Stimulated activated effector memory CD8-positive, alpha-beta T cell treated with anti-CD3 and anti-CD28 coated beads, Interleukin-12 subunit alpha, Interleukin-12 subunit beta, amount 100 ng/mL, for 72 hours (primary cell): ENCODE measurements at regions not wholly inside any gene's neighbourhood (a gene's known extent, or its start where the extent isn't known, plus 50 kb on each side); places are given as distances from the start of the nearest gene placed in this dataset.
"Not testable (repeated sequence)": the region's sequence is repeated elsewhere in the genome, so short reads cannot be mapped to it uniquely, and the experiment has no call there.

Experiments used
- ATAC-seq: fragments of 150-1000 bp; cut with Tn5 transposase; 2 replicates; pipeline ENCODE4 v1.10.0; 2021
- DNase-seq, 2 donors: peaks; one replicate each; pipeline ENCODE4 v3.0.0; 2021 to 2022; ENCODE audit warnings: low spot score in 2 of 2
- H3K27ac Mint-ChIP-seq: one replicate; pipeline ENCODE4 v1.8.0; 2022; ENCODE audit warnings: mild to moderate bottlenecking, mixed read lengths
- H3K36me3 Mint-ChIP-seq: one replicate; pipeline ENCODE4 v1.8.0; 2022; ENCODE audit warnings: mild to moderate bottlenecking, mixed read lengths
- H3K4me1 Mint-ChIP-seq: one replicate; pipeline ENCODE4 v1.8.0; 2022; ENCODE audit warnings: mixed read lengths
- H3K4me3 Mint-ChIP-seq: one replicate; pipeline ENCODE4 v1.8.0; 2022; ENCODE audit warnings: mild to moderate bottlenecking, mixed read lengths
- H3K9me3 Mint-ChIP-seq: one replicate; pipeline ENCODE4 v1.8.0; 2022; ENCODE audit warnings: mixed read lengths

DNA sequence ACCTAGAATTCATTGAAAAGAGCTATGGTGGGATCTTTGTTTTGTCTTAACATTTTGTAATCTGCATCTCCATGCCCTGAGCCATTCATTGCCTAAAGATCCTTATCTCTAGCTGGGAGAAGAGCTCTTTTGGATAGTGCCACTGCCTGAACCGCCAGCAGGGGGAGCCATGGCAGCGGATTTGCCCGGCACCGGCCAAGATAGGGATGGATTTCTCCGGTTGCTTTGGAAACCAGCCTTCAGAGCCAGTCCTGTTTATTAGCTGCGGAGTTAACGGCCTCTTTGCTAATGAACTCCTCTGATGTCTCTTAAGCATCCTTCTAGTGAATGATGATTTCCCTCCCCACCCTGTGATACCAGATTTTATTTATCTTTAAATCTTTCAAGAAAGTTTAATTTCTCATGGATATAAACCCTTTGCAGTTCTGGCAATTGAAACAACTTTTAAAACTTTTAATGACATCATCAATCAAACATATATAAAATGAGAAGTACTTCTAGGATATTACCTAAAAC is 58.2 kb upstream of the LYZL2 start:
- H3K27ac Mint-ChIP-seq: no peak overlapping the region
- H3K9me3 Mint-ChIP-seq: no peaks in the 10 kb centered on the region
- H3K4me1 Mint-ChIP-seq: peaks cover 68% of the 10 kb centered on the region
- ATAC-seq: peak; percentile 70
- H3K36me3 Mint-ChIP-seq: peaks cover 82% of the 10 kb centered on the region
- peak; percentile 80 to 93 for DNase-seq
- H3K4me3 Mint-ChIP-seq: peak overlapping the region; percentile 65

DNA sequence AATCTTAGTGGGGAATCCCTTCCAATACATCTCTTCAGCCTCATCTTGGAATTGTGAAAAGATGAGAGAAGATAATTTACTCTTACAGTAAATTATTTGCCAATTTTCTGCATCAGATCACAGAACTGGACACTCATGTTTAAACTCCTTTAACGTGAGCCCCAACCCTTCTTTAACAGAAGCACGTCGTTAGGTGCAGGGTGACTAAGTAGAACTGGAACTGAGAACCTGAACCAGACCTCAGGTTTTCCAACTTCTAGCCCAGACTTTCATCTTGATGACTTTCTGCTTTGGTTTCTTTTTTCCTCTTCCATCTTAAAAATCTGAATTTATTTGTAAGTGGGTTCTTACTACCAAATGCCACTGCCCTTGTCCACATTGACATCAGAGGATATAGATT is 57.2 kb upstream of the LYZL2 start:
- H3K4me3 Mint-ChIP-seq: peak overlapping the region; percentile 65
- H3K36me3 Mint-ChIP-seq: peaks cover 82% of the 10 kb centered on the region
- no peak overlapping the region for H3K27ac Mint-ChIP-seq
- no peaks in the 10 kb centered on the region for H3K9me3 Mint-ChIP-seq
- DNase-seq (no peak), ATAC-seq (peak; percentile 35)
- peaks cover 68% of the 10 kb centered on the region for H3K4me1 Mint-ChIP-seq

DNA sequence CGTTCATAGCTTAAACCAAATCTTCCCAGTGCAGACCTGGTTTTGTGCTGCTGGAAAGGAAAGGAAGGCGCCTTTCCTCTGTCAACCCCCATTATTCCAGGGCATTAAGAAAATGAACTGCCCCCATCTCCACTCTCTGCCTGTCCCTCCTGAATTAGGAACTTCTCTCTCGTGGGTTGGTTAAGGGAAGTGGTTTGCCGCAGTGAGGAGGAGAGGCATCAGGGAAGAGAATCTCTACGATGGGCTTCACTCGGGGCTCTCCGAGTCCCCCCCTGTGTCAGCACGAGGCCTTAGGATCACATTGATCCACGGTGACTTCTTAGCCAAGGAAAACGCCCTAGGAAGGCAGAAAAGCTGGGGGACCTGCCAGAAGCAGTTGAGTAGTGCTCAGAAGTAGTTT is 53.9 kb upstream of the LYZL2 start:
- H3K4me3 Mint-ChIP-seq: peak overlapping the region; percentile 65
- H3K9me3 Mint-ChIP-seq: peaks cover 7% of the 10 kb centered on the region
- H3K4me1 Mint-ChIP-seq: peaks cover 92% of the 10 kb centered on the region
- DNase-seq: no peak
- ATAC-seq: no peak
- H3K27ac Mint-ChIP-seq: no peak overlapping the region
- H3K36me3 Mint-ChIP-seq: peaks cover 72% of the 10 kb centered on the region

DNA sequence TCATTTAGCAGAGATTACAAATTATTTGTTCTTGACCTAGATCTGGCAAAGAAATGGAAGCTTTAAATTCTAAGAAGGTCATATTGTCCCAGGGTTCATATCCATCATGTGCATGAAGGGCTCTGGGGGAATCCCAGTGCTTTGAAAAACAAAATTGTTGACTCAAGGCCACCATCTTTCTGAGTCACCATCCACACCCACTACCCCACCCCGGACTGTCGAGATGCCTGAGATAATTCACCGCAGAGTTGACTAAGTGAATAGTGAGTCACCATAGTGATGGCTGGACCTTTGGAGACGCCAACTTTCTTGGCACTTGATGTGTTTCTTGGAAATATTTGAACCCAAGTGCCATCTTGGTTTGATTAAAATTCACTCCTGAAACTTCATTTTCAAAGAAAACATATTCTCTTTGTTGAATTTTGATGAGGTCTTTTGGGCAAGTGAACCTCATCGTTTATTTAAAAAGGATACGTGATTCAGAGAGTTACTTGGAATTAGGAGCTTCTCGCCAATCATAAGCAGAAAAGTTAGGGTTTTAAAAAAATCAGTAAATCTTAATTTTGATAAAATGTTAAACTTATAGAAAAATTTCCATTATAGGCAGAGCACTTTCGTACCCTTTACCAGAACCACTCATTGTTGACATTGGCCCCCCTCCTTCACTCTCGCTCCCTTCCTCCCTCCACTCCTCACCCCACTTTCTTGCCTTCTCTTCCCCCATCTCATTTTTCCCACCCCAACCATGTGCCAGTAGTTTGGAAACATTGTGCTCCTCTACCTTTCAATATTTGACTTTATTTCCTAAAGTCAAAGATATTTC is 53.0 kb upstream of the LYZL2 start:
- peak overlapping the region; percentile 65 for H3K4me3 Mint-ChIP-seq
- H3K36me3 Mint-ChIP-seq: peaks cover 64% of the 10 kb centered on the region
- peaks cover 92% of the 10 kb centered on the region for H3K4me1 Mint-ChIP-seq
- peak; percentile 92 for ATAC-seq
- DNase-seq: peak; percentile 49 to 90
- H3K9me3 Mint-ChIP-seq, H3K27ac Mint-ChIP-seq: not testable (repeated sequence)

DNA sequence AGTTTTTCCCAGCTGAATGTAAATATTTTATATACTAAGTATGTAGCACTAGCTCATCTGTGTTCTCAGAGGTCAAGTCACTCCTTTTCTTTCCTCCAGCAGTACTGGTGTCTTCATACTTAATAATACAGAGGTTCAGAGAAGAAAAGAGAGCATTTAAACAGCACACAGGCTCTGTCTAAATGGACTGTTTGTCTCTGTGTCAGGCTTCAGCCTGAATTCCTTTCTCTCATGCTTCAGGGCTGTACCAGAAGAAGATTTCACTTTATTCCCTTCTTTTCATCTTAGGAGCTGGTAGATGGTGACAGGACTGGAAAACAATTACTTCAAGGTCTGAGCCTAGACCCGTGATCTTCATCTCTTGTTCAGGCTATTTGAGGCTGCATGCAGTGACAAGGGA is 51.4 kb upstream of the LYZL2 start:
- Mint-ChIP-seq H3K36me3 (peaks cover 56% of the 10 kb centered on the region), H3K4me3 (no peak overlapping the region)

More for the DNA sequence above, 51.4 kb upstream of the LYZL2 start:
- peaks cover 75% of the 10 kb centered on the region for H3K4me1 Mint-ChIP-seq
- no peak overlapping the region for H3K27ac Mint-ChIP-seq
- ATAC-seq (no peak), DNase-seq (no peak)
- H3K9me3 Mint-ChIP-seq: peaks cover 7% of the 10 kb centered on the region
